Progenitor cell of endocrine pancreas (in vitro differentiated cells): ENCODE measurements at regions not wholly inside any gene's neighbourhood (a gene's known extent, or its start where the extent isn't known, plus 50 kb on each side); places are given as distances from the start of the nearest gene placed in this dataset.

ENCODE experiments used
- DNase-seq: peaks from one replicate; pipeline ENCODE4 v3.0.0; 2021; ENCODE audit warnings: low spot score; ENCODE audit not compliant: unreplicated experiment
- H3K27ac Mint-ChIP-seq: 2 replicates; pipeline ENCODE4 v1.8.0; 2021; ENCODE audit warnings: mild to moderate bottlenecking, moderate library complexity, mixed read lengths
- H3K27me3 Mint-ChIP-seq: 2 replicates; pipeline ENCODE4 v1.8.0; 2021; ENCODE audit warnings: mixed read lengths
- H3K36me3 Mint-ChIP-seq: 2 replicates; pipeline ENCODE4 v1.8.0; 2022; ENCODE audit warnings: mixed read lengths; ENCODE audit not compliant: insufficient read depth
- H3K4me1 Mint-ChIP-seq: 2 replicates; pipeline ENCODE4 v1.8.0; 2021; ENCODE audit warnings: low read depth, mixed read lengths
- H3K4me3 Mint-ChIP-seq: 2 replicates; pipeline ENCODE4 v1.8.0; 2021; ENCODE audit warnings: low read depth, mild to moderate bottlenecking, moderate library complexity, mixed read lengths
- H3K9me3 Mint-ChIP-seq: 2 replicates; pipeline ENCODE4 v1.8.0; 2021; ENCODE audit warnings: low read depth, mixed read lengths
- TF ChIP-seq, protein P1 (sequence below): fragments of 200-600 bp; sonication (generic); IDR thresholded peaks from one replicate; pipeline ENCODE4 v1.5.0; 2021; ENCODE audit warnings: antibody characterized with exemption, mild to moderate bottlenecking; ENCODE audit not compliant: unreplicated experiment

DNA sequence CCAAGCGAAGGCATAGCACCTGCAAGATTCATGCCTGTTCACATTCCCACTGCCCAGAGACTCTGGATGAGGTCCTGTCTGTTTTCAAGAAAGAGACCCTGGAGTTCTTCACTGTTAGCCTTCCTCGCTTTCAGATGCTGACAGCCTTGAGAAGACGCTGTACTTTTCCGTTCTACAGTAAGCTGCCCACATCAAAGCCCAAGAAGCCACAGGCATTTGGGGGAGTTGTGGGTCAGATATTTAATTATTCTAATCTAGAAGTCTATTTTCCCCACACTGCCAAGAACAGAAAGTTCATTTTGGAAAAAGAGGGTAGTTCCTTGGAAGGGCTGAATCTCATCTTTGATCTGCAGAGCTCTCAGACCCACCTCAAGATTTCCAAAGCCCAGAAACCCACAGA is 127.9 kb downstream of the AXIN2 start:
- Mint-ChIP-seq H3K4me3 (no peak overlapping the region), H3K27ac (no peak overlapping the region), H3K36me3 (no peaks in the 10 kb centered on the region), H3K27me3 (peaks cover under 1% of the 10 kb centered on the region), H3K9me3 (peaks cover 3% of the 10 kb centered on the region), H3K4me1 (no peaks in the 10 kb centered on the region)
- TF ChIP-seq, protein P1, sequence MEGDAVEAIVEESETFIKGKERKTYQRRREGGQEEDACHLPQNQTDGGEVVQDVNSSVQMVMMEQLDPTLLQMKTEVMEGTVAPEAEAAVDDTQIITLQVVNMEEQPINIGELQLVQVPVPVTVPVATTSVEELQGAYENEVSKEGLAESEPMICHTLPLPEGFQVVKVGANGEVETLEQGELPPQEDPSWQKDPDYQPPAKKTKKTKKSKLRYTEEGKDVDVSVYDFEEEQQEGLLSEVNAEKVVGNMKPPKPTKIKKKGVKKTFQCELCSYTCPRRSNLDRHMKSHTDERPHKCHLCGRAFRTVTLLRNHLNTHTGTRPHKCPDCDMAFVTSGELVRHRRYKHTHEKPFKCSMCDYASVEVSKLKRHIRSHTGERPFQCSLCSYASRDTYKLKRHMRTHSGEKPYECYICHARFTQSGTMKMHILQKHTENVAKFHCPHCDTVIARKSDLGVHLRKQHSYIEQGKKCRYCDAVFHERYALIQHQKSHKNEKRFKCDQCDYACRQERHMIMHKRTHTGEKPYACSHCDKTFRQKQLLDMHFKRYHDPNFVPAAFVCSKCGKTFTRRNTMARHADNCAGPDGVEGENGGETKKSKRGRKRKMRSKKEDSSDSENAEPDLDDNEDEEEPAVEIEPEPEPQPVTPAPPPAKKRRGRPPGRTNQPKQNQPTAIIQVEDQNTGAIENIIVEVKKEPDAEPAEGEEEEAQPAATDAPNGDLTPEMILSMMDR: no peak
- DNase-seq: no peak

DNA sequence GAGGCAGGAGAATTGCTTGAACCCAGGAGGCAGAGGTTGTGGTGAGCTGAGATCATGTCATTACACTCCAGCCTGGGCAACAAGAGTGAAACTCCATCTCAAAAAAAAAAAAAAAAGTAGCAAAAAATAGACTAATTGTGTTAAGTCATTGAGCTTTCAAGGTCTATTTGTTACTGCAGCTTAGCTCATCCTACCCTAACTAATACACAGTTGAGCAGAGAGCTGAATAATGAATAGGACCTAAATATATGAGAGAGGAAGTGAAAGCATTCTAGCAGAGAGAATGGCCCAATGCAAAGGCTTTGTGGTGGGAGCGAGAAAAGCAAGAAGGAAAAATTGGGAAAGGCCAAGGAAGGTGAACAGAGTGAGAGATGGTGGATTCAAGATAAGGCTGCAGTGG is 128.3 kb downstream of the AXIN2 start:
- Mint-ChIP-seq H3K4me3 (no peak overlapping the region), H3K9me3 (peaks cover 3% of the 10 kb centered on the region), H3K36me3 (no peaks in the 10 kb centered on the region), H3K4me1 (no peaks in the 10 kb centered on the region), H3K27me3 (no peaks in the 10 kb centered on the region), H3K27ac (no peak overlapping the region)
- TF ChIP-seq, protein P1: no peak
- DNase-seq: no peak

DNA sequence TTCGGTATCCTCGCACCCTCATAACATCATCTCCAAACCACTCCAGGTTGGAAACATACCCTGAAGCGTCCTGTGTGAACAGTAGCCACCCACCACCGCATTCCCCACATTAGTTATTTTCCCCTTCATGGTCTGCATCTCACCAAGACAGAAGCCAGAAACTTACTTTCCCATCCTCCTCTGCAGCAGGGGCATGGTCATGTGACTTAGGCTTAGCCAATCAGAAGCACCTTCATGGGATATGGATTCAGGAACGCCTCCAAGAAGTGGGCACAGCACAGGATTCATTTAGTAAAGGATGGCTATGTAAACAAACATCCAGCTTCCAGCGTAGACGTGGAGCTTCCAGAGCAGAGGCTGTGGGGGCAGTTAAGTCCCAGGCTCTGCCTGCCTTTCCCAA is 130.3 kb downstream of the AXIN2 start:
- no peaks in the 10 kb centered on the region for H3K36me3 Mint-ChIP-seq
- no peaks in the 10 kb centered on the region for H3K27me3 Mint-ChIP-seq
- H3K4me3 Mint-ChIP-seq: no peak overlapping the region
- peaks cover 8% of the 10 kb centered on the region for H3K9me3 Mint-ChIP-seq
- no peak for DNase-seq
- no peak overlapping the region for H3K27ac Mint-ChIP-seq
- TF ChIP-seq, protein P1: no peak
- H3K4me1 Mint-ChIP-seq: no peaks in the 10 kb centered on the region

- TF ChIP-seq, protein P1: no peak
- peaks cover 12% of the 10 kb centered on the region for H3K9me3 Mint-ChIP-seq
- no peak for DNase-seq
- no peak overlapping the region for H3K4me3 Mint-ChIP-seq
- no peaks in the 10 kb centered on the region for H3K4me1 Mint-ChIP-seq
- no peaks in the 10 kb centered on the region for H3K27me3 Mint-ChIP-seq
- no peak overlapping the region for H3K27ac Mint-ChIP-seq
- no peaks in the 10 kb centered on the region for H3K36me3 Mint-ChIP-seq
Observed at GRCh38 chr17:65430209-65430833, 131.1 kb downstream of the AXIN2 start.

DNA sequence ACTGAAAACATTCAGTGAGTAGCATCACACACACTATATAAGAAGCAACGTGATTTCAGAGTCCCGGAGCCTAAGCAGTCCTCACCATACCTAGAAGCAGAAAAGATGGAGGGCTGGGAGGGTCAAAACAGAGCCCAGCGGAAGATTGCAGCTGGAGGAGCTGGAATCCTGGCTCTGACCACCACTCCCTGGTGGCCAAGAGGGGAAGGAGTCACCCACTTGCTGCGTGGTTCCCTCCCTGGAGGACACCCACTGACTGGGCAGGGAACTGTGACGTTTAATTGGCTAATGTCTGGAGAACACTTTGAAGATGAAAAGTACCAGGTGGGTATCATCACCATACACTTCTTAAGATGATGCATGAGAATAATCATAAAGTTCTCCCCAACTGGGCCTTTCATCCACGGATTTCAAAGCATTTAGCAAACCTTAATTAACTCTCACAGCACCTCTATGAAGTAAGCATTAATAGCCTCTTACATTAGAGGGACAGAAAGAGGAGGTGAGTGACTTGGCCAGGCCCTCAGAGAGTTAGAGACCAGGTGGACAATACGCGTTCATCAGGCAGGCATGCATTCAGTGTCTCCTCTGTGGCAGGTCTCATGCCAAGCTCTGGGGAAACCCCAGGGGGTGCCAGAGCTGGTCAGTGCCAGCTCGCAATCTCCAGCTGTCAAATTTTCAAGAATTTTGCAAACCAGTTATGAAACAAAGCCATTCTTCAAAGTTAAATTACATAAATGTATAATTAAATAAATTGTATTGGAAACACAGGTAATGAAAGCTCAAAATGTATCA is 137.9 kb downstream of the AXIN2 start:
- H3K27ac Mint-ChIP-seq: no peak overlapping the region
- H3K36me3 Mint-ChIP-seq: no peaks in the 10 kb centered on the region
- DNase-seq: no peak
- peaks cover 15% of the 10 kb centered on the region for H3K9me3 Mint-ChIP-seq
- H3K27me3 Mint-ChIP-seq: no peaks in the 10 kb centered on the region
- TF ChIP-seq, protein P1: no peak
- no peak overlapping the region for H3K4me3 Mint-ChIP-seq
- no peaks in the 10 kb centered on the region for H3K4me1 Mint-ChIP-seq
